ENCODE measurements at regions not wholly inside any gene's neighbourhood (a gene's known extent, or its start where the extent isn't known, plus 50 kb on each side); places are given as distances from the start of the nearest gene placed in this dataset.

- Histone ChIP-seq H3K4me1 (ENCODE audit: insufficient read depth, low read length) (no peaks in the 10 kb centered on the region), H2AFZ (ENCODE audit: low read depth, low read length) (no peak overlapping the region), H3K27me3 (ENCODE audit: insufficient read depth, low read length) (peaks cover 12% of the 10 kb centered on the region), H3K4me3 (ENCODE audit: insufficient read depth, low read depth, low read length) (no peak overlapping the region), H3K27ac (ENCODE audit: low read depth, low read length) (no peak overlapping the region), H3K9ac (ENCODE audit: low read length) (no peak overlapping the region), H4K20me1 (ENCODE audit: insufficient read depth, low read length) (no peaks in the 10 kb centered on the region), H3K4me2 (ENCODE audit: low read length) (no peak overlapping the region), H3K79me2 (ENCODE audit: insufficient read depth, low read length) (no peaks in the 10 kb centered on the region), H3K9me3 (ENCODE audit: insufficient read depth, low read depth, low read length) (no peaks in the 10 kb centered on the region), H3K36me3 (ENCODE audit: insufficient read depth, low read length) (no peaks in the 10 kb centered on the region)
- no peak overlapping the region for H3K4me3 Mint-ChIP-seq (ENCODE audit: unreplicated experiment)
- peaks cover 56% of the 10 kb centered on the region for H3K27me3 Mint-ChIP-seq (ENCODE audit: low read depth, unreplicated experiment)
- H3K27ac Mint-ChIP-seq (ENCODE audit: unreplicated experiment), result no peak overlapping the region
- no peaks in the 10 kb centered on the region for H3K36me3 Mint-ChIP-seq (ENCODE audit: low read depth, unreplicated experiment)
- FAIRE-seq (no peak), DNase-seq (ENCODE audit: low read depth) (no peak)
- H3K9me3 Mint-ChIP-seq (ENCODE audit: unreplicated experiment), result no peaks in the 10 kb centered on the region
- no peaks in the 10 kb centered on the region for H3K4me1 Mint-ChIP-seq (ENCODE audit: low read depth, unreplicated experiment)
- TF ChIP-seq CTCF (IDR thresholded peaks at IDR 0.05; ENCODE audit: insufficient read depth, low read depth, low read length), result no peak
- TF ChIP-seq EZH2 (IDR thresholded peaks at IDR 0.05; ENCODE audit: insufficient read depth, low read length), result no peak
These were observed 422.4 kb downstream of the CTTN start for GRCh38 chr11:70820712-70821111.

GRCh38 chr11:70823771-70824170 is 425.4 kb downstream of the CTTN start:
- Histone ChIP-seq H3K4me1 (ENCODE audit: insufficient read depth, low read length) (no peaks in the 10 kb centered on the region), H3K27ac (ENCODE audit: low read depth, low read length) (no peak overlapping the region), H3K79me2 (ENCODE audit: insufficient read depth, low read length) (no peaks in the 10 kb centered on the region), H3K4me3 (ENCODE audit: insufficient read depth, low read depth, low read length) (no peak overlapping the region), H3K36me3 (ENCODE audit: insufficient read depth, low read length) (no peaks in the 10 kb centered on the region), H3K4me2 (ENCODE audit: low read length) (no peak overlapping the region), H4K20me1 (ENCODE audit: insufficient read depth, low read length) (no peaks in the 10 kb centered on the region), H3K9me3 (ENCODE audit: insufficient read depth, low read depth, low read length) (no peaks in the 10 kb centered on the region), H3K27me3 (ENCODE audit: insufficient read depth, low read length) (peaks cover 32% of the 10 kb centered on the region), H3K9ac (ENCODE audit: low read length) (no peak overlapping the region), H2AFZ (ENCODE audit: low read depth, low read length) (no peak overlapping the region)
- Mint-ChIP-seq H3K9me3 (ENCODE audit: unreplicated experiment) (no peaks in the 10 kb centered on the region), H3K27ac (ENCODE audit: unreplicated experiment) (no peak overlapping the region), H3K36me3 (ENCODE audit: low read depth, unreplicated experiment) (no peaks in the 10 kb centered on the region), H3K27me3 (ENCODE audit: low read depth, unreplicated experiment) (peaks cover 62% of the 10 kb centered on the region), H3K4me3 (ENCODE audit: unreplicated experiment) (no peak overlapping the region), H3K4me1 (ENCODE audit: low read depth, unreplicated experiment) (no peaks in the 10 kb centered on the region)
- DNase-seq (ENCODE audit: low read depth) (no peak), FAIRE-seq (no peak)
- no peak for TF ChIP-seq CTCF (IDR thresholded peaks at IDR 0.05; ENCODE audit: insufficient read depth, low read depth, low read length)
- no peak for TF ChIP-seq EZH2 (IDR thresholded peaks at IDR 0.05; ENCODE audit: insufficient read depth, low read length)

- Histone ChIP-seq H3K36me3 (ENCODE audit: insufficient read depth, low read length) (no peaks in the 10 kb centered on the region), H2AFZ (ENCODE audit: low read depth, low read length) (no peak overlapping the region), H4K20me1 (ENCODE audit: insufficient read depth, low read length) (no peaks in the 10 kb centered on the region), H3K4me2 (ENCODE audit: low read length) (no peak overlapping the region), H3K4me3 (ENCODE audit: insufficient read depth, low read depth, low read length) (no peak overlapping the region), H3K27me3 (ENCODE audit: insufficient read depth, low read length) (peaks cover 34% of the 10 kb centered on the region), H3K9me3 (ENCODE audit: insufficient read depth, low read depth, low read length) (no peaks in the 10 kb centered on the region), H3K9ac (ENCODE audit: low read length) (no peak overlapping the region), H3K4me1 (ENCODE audit: insufficient read depth, low read length) (no peaks in the 10 kb centered on the region), H3K79me2 (ENCODE audit: insufficient read depth, low read length) (no peaks in the 10 kb centered on the region), H3K27ac (ENCODE audit: low read depth, low read length) (no peak overlapping the region)
- no peak overlapping the region for H3K4me3 Mint-ChIP-seq (ENCODE audit: unreplicated experiment)
- DNase-seq (ENCODE audit: low read depth), result no peak
- no peaks in the 10 kb centered on the region for H3K9me3 Mint-ChIP-seq (ENCODE audit: unreplicated experiment)
- H3K27ac Mint-ChIP-seq (ENCODE audit: unreplicated experiment), result no peak overlapping the region
- TF ChIP-seq EZH2 (IDR thresholded peaks at IDR 0.05; ENCODE audit: insufficient read depth, low read length) (no peak), CTCF (IDR thresholded peaks at IDR 0.05; ENCODE audit: insufficient read depth, low read depth, low read length) (no peak)
- no peaks in the 10 kb centered on the region for H3K36me3 Mint-ChIP-seq (ENCODE audit: low read depth, unreplicated experiment)
- peaks cover 56% of the 10 kb centered on the region for H3K27me3 Mint-ChIP-seq (ENCODE audit: low read depth, unreplicated experiment)
- no peak for FAIRE-seq
- no peaks in the 10 kb centered on the region for H3K4me1 Mint-ChIP-seq (ENCODE audit: low read depth, unreplicated experiment)
These were observed 426.4 kb downstream of the CTTN start for GRCh38 chr11:70824605-70825245.
